GM23338 (cell line): ENCODE measurements at regions not wholly inside any gene's neighbourhood (a gene's known extent, or its start where the extent isn't known, plus 50 kb on each side); places are given as distances from the start of the nearest gene placed in this dataset.

Experiments used
- ATAC-seq: fragments of 200-7000 bp; cut with Tn5 transposase; 3 replicates; pipeline ENCODE4 v1.9.1; 2020
- DNase-seq: peaks from one replicate; pipeline ENCODE4 v3.0.0-alpha.2; 2015; ENCODE audit warnings: low spot score
- H2AFZ ChIP-seq: fragments of 200-600 bp; sonication (generic); 2 replicates; pipeline ENCODE4 v1.8.0; 2016; ENCODE audit warnings: antibody characterized with exemption, mild to moderate bottlenecking, moderate library complexity
- H3F3A ChIP-seq: fragments of 200-600 bp; sonication (generic); replicated peaks from 2 replicates; pipeline ENCODE4 v1.8.0; 2017; ENCODE audit warnings: antibody characterized with exemption, mixed run types, low read depth
- H3K27ac ChIP-seq: fragments of 200-600 bp; sonication (generic); 2 replicates; pipeline ENCODE4 v1.6.1; 2016; ENCODE audit warnings: low read depth
- H3K27me3 ChIP-seq: fragments of 200-600 bp; sonication (generic); 2 replicates; pipeline ENCODE4 v1.8.0; 2016; ENCODE audit warnings: mild to moderate bottlenecking, mixed run types, moderate library complexity; ENCODE audit not compliant: insufficient read depth
- H3K36me3 ChIP-seq: fragments of 200-600 bp; sonication (generic); 2 replicates; pipeline ENCODE4 v1.8.0; 2016; ENCODE audit warnings: mild to moderate bottlenecking; ENCODE audit not compliant: insufficient read depth
- H3K4me1 ChIP-seq: fragments of 200-600 bp; sonication (generic); 2 replicates; pipeline ENCODE4 v1.8.0; 2016; ENCODE audit warnings: mild to moderate bottlenecking, moderate library complexity; ENCODE audit not compliant: insufficient read depth
- H3K4me2 ChIP-seq: fragments of 200-600 bp; sonication (generic); 2 replicates; pipeline ENCODE4 v1.7.1; 2017; ENCODE audit warnings: mixed run types
- H3K4me3 ChIP-seq: fragments of 200-600 bp; sonication (generic); 2 replicates; pipeline ENCODE4 v1.6.1; 2016; ENCODE audit warnings: mixed run types
- H3K79me2 ChIP-seq: fragments of 200-600 bp; sonication (generic); replicated peaks from 2 replicates; pipeline ENCODE4 v1.8.0; 2017; ENCODE audit warnings: mild to moderate bottlenecking; ENCODE audit not compliant: insufficient read depth
- H3K9me2 ChIP-seq: fragments of 200-600 bp; sonication (generic); 2 replicates; pipeline ENCODE4 v1.8.0; 2017; ENCODE audit not compliant: insufficient read depth
- H4K20me1 ChIP-seq: fragments of 200-600 bp; sonication (generic); replicated peaks from 2 replicates; pipeline ENCODE4 v1.8.0; 2017; ENCODE audit warnings: mild to moderate bottlenecking; ENCODE audit not compliant: insufficient read depth
- H3K27ac Mint-ChIP-seq: 2 replicates; pipeline ENCODE4 v1.8.0; 2020; ENCODE audit warnings: inconsistent platforms, mild to moderate bottlenecking, moderate library complexity, mixed read lengths
- H3K27me3 Mint-ChIP-seq: 3 replicates; pipeline ENCODE4 v1.8.0; 2022; ENCODE audit warnings: low read depth, mild to moderate bottlenecking, moderate library complexity, mixed read lengths, inconsistent platforms; ENCODE audit not compliant: insufficient read depth, poor library complexity
- H3K36me3 Mint-ChIP-seq: 3 replicates; pipeline ENCODE4 v1.8.0; 2021; ENCODE audit warnings: low read depth, mild to moderate bottlenecking, inconsistent platforms, moderate library complexity, mixed read lengths
- H3K4me1 Mint-ChIP-seq: 3 replicates; pipeline ENCODE4 v1.8.0; 2020; ENCODE audit warnings: mild to moderate bottlenecking, inconsistent platforms, mixed read lengths
- H3K4me3 Mint-ChIP-seq: 3 replicates; pipeline ENCODE4 v1.8.0; 2021; ENCODE audit warnings: moderate library complexity, mild to moderate bottlenecking, inconsistent platforms, mixed read lengths
- H3K9me3 Mint-ChIP-seq: 3 replicates; pipeline ENCODE4 v1.8.0; 2020; ENCODE audit warnings: moderate library complexity, mild to moderate bottlenecking, inconsistent platforms, mixed read lengths
- CREB1 ChIP-seq: fragments of 250-450 bp; sonication (Bioruptor Pico); IDR thresholded peaks from 2 replicates; pipeline ENCODE4 v1.5.0; 2020; ENCODE audit warnings: low read depth, mild to moderate bottlenecking, moderate library complexity
- CTCF ChIP-seq, 2 experiments: fragments of 200-600 bp in 1 of 2; sonication (generic) in 1 of 2; conservative IDR thresholded peaks; 2 replicates each; pipeline versions ENCODE4 v1.5.1 to v1.6.1; 2016 to 2017; ENCODE audit warnings: antibody characterized with exemption in 2 of 2, low read depth in 2 of 2, mild to moderate bottlenecking in 2 of 2, moderate library complexity in 1 of 2
- ETS1 ChIP-seq: IDR thresholded peaks from 2 replicates; pipeline ENCODE4 v1.6.1; 2016; ENCODE audit warnings: antibody characterized with exemption
- EZH2 ChIP-seq: fragments of 200-600 bp; sonication (generic); IDR thresholded peaks from one replicate; pipeline ENCODE4 v1.8.0; 2017; ENCODE audit warnings: antibody characterized with exemption, mild to moderate bottlenecking, low read depth; ENCODE audit not compliant: unreplicated experiment
- EZH2phosphoT487 ChIP-seq: fragments of 200-600 bp; sonication (generic); IDR thresholded peaks from one replicate; pipeline ENCODE4 v1.8.1; 2018; ENCODE audit warnings: antibody characterized with exemption; ENCODE audit not compliant: unreplicated experiment
- JUNB ChIP-seq: IDR thresholded peaks from one replicate; pipeline ENCODE4 v1.6.1; 2016; ENCODE audit warnings: antibody characterized with exemption; ENCODE audit not compliant: unreplicated experiment
- NANOG ChIP-seq: IDR thresholded peaks from 2 replicates; pipeline ENCODE4 v1.6.1; 2016; ENCODE audit warnings: antibody characterized with exemption, borderline replicate concordance
- POLR2AphosphoS5 ChIP-seq: IDR thresholded peaks from 2 replicates; pipeline ENCODE4 v1.6.1; 2016; ENCODE audit warnings: antibody characterized with exemption, low read depth
- REST ChIP-seq: IDR thresholded peaks from one replicate; pipeline ENCODE4 v1.6.1; 2018; ENCODE audit warnings: antibody characterized with exemption; ENCODE audit not compliant: unreplicated experiment
- STAT1 ChIP-seq: IDR thresholded peaks from one replicate; pipeline ENCODE4 v1.6.1; 2016; ENCODE audit warnings: antibody characterized with exemption; ENCODE audit not compliant: unreplicated experiment
- ZNF114 ChIP-seq: fragments of 250-450 bp; sonication (Bioruptor Pico); IDR thresholded peaks from 2 replicates; pipeline ENCODE4 v1.5.0; 2020; ENCODE audit warnings: mild to moderate bottlenecking, moderate library complexity
- ZNF331 ChIP-seq: fragments of 250-450 bp; sonication (Bioruptor Pico); IDR thresholded peaks from 2 replicates; pipeline ENCODE4 v1.5.0; 2020; ENCODE audit warnings: low read depth, mild to moderate bottlenecking, moderate library complexity
- ZNF462 ChIP-seq: fragments of 250-450 bp; sonication (Bioruptor Pico); IDR thresholded peaks from 2 replicates; pipeline ENCODE4 v1.5.0; 2020; ENCODE audit warnings: mild to moderate bottlenecking, moderate library complexity

- Histone ChIP-seq H3K79me2 (no peaks in the 10 kb centered on the region), H3K4me1 (no peaks in the 10 kb centered on the region), H2AFZ (no peak overlapping the region), H4K20me1 (no peaks in the 10 kb centered on the region), H3K36me3 (no peaks in the 10 kb centered on the region), H3F3A (no peaks in the 10 kb centered on the region), H3K27me3 (no peaks in the 10 kb centered on the region), H3K27ac (no peak overlapping the region), H3K9me2 (peaks cover 11% of the 10 kb centered on the region), H3K4me2 (no peak overlapping the region), H3K4me3 (no peak overlapping the region)
- DNase-seq (no peak), ATAC-seq (no peak)
- Mint-ChIP-seq H3K27me3 (peaks cover 4% of the 10 kb centered on the region), H3K27ac (no peak overlapping the region), H3K4me1 (no peaks in the 10 kb centered on the region), H3K4me3 (no peak overlapping the region), H3K9me3 (no peaks in the 10 kb centered on the region), H3K36me3 (no peaks in the 10 kb centered on the region; the same call in 2 of the 3 replicates)
- TF ChIP-seq CTCF (conservative IDR thresholded peaks at IDR 0.05; ENCODE audit: low read depth in 2 of 2) (no peak), NANOG (no peak), EZH2phosphoT487 (no peak), ZNF331 (no peak), EZH2 (no peak), ETS1 (no peak), ZNF462 (no peak), STAT1 (no peak), CREB1 (CRISPR knock-in tag) (no peak), JUNB (no peak), ZNF114 (CRISPR knock-in tag) (no peak), POLR2AphosphoS5 (no peak), REST (no peak)
These were observed 107.1 kb downstream of the TMX3 start for GRCh38 chr18:68607852-68608251.
